ENCODE measurements at regions not wholly inside any gene's neighbourhood (a gene's known extent, or its start where the extent isn't known, plus 50 kb on each side); places are given as distances from the start of the nearest gene placed in this dataset.

DNA sequence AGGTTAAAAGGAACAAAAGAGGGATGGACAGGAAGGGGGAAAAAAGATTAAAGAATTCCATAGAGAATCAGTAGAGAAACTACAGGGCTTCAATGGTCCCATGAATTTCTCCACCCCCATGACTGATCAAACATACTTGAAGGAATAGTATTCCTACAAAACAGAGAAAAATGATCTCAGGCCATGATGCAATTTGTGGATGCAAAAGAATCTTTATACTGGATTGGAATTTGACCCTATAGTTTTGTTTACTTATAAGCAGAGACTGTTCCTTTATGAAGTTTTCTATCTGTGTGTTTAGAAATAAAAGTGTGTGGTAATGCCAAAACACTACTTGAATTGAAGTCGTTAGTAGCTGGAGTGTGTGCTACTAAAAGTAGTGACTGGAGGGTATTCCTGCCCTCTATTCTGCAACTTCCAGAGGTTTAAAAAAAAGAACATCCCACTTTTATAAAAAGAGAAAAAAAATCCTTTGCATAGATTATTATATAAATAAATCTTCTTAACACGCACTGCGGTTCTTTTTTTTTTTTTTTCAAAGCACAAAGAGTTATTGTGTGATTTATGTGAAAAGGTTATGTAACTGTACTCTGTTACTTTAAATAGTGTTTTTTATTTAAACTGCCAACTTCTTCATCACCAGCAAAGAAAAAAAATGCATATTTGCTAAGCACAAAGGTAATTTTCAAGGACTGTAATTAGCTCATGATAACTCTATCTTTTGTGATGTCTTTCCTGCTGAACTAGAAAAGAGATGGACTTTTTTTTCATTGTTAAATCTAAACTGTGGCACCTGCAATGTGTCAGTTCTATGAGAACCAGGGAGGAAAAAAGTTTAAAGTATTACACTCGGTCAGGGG, 214.5 kb upstream of the CITED2 start:
- no peak for TF ChIP-seq EZH2phosphoT487 (conservative IDR thresholded peaks at IDR 0.05; ENCODE audit: low read length)
- TF ChIP-seq, protein P1, sequence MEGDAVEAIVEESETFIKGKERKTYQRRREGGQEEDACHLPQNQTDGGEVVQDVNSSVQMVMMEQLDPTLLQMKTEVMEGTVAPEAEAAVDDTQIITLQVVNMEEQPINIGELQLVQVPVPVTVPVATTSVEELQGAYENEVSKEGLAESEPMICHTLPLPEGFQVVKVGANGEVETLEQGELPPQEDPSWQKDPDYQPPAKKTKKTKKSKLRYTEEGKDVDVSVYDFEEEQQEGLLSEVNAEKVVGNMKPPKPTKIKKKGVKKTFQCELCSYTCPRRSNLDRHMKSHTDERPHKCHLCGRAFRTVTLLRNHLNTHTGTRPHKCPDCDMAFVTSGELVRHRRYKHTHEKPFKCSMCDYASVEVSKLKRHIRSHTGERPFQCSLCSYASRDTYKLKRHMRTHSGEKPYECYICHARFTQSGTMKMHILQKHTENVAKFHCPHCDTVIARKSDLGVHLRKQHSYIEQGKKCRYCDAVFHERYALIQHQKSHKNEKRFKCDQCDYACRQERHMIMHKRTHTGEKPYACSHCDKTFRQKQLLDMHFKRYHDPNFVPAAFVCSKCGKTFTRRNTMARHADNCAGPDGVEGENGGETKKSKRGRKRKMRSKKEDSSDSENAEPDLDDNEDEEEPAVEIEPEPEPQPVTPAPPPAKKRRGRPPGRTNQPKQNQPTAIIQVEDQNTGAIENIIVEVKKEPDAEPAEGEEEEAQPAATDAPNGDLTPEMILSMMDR (IDR thresholded peaks at IDR 0.05; ENCODE audit: insufficient read depth, low read length, poor library complexity, severe bottlenecking), result no peak
- Histone ChIP-seq H3K9ac (ENCODE audit: low read length) (no peak overlapping the region), H3K36me3 (ENCODE audit: low read length) (no peaks in the 10 kb centered on the region), H3K4me3 (ENCODE audit: insufficient read depth, low read length, poor library complexity, severe bottlenecking) (no peak overlapping the region), H2AFZ (ENCODE audit: low read depth, low read length, severe bottlenecking) (no peak overlapping the region), H3K79me2 (ENCODE audit: insufficient read depth, low read length) (no peaks in the 10 kb centered on the region), H4K20me1 (ENCODE audit: low read depth, low read length) (no peaks in the 10 kb centered on the region), H3K9me2 (replicated peaks; ENCODE audit: insufficient read depth, low read length) (no peaks in the 10 kb centered on the region), H3K4me2 (ENCODE audit: low read depth, low read length, poor library complexity, severe bottlenecking) (no peak overlapping the region), H3F3A (ENCODE audit: insufficient read depth) (no peaks in the 10 kb centered on the region), H3K27me3 (ENCODE audit: low read length) (no peaks in the 10 kb centered on the region), H3K9me3 (ENCODE audit: insufficient read depth, low read length) (no peaks in the 10 kb centered on the region), H3K27ac (ENCODE audit: low read depth, low read length) (no peak overlapping the region)

GRCh38 chr6:139588076-139588639, 213.7 kb upstream of the CITED2 start:
- H3F3A ChIP-seq (ENCODE audit: insufficient read depth), result no peaks in the 10 kb centered on the region
- H2AFZ ChIP-seq (ENCODE audit: low read depth, low read length, severe bottlenecking), result no peak overlapping the region
- no peaks in the 10 kb centered on the region for H3K79me2 ChIP-seq (ENCODE audit: insufficient read depth, low read length)
- no peaks in the 10 kb centered on the region for H3K9me3 ChIP-seq (ENCODE audit: insufficient read depth, low read length)
- H3K9ac ChIP-seq (ENCODE audit: low read length), result no peak overlapping the region
- H3K36me3 ChIP-seq (ENCODE audit: low read length), result no peaks in the 10 kb centered on the region
- no peak for TF ChIP-seq EZH2phosphoT487 (conservative IDR thresholded peaks at IDR 0.05; ENCODE audit: low read length)
- TF ChIP-seq, protein P1 (IDR thresholded peaks at IDR 0.05; ENCODE audit: insufficient read depth, low read length, poor library complexity, severe bottlenecking), result no peak
- no peak overlapping the region for H3K4me3 ChIP-seq (ENCODE audit: insufficient read depth, low read length, poor library complexity, severe bottlenecking)
- H3K27ac ChIP-seq (ENCODE audit: low read depth, low read length), result no peak overlapping the region
- no peaks in the 10 kb centered on the region for H3K27me3 ChIP-seq (ENCODE audit: low read length)
- H4K20me1 ChIP-seq (ENCODE audit: low read depth, low read length), result no peaks in the 10 kb centered on the region
- no peaks in the 10 kb centered on the region for H3K9me2 ChIP-seq (replicated peaks; ENCODE audit: insufficient read depth, low read length)
- no peak overlapping the region for H3K4me2 ChIP-seq (ENCODE audit: low read depth, low read length, poor library complexity, severe bottlenecking)

- no peak overlapping the region for H3K9ac ChIP-seq (ENCODE audit: low read length)
- TF ChIP-seq, protein P1 (IDR thresholded peaks at IDR 0.05; ENCODE audit: insufficient read depth, low read length, poor library complexity, severe bottlenecking), result no peak
- TF ChIP-seq EZH2phosphoT487 (conservative IDR thresholded peaks at IDR 0.05; ENCODE audit: low read length), result no peak
- no peak overlapping the region for H3K4me2 ChIP-seq (ENCODE audit: low read depth, low read length, poor library complexity, severe bottlenecking)
- H2AFZ ChIP-seq (ENCODE audit: low read depth, low read length, severe bottlenecking), result no peak overlapping the region
- no peaks in the 10 kb centered on the region for H3K9me2 ChIP-seq (replicated peaks; ENCODE audit: insufficient read depth, low read length)
- no peaks in the 10 kb centered on the region for H4K20me1 ChIP-seq (ENCODE audit: low read depth, low read length)
- H3K27me3 ChIP-seq (ENCODE audit: low read length), result no peaks in the 10 kb centered on the region
- H3F3A ChIP-seq (ENCODE audit: insufficient read depth), result no peaks in the 10 kb centered on the region
- H3K9me3 ChIP-seq (ENCODE audit: insufficient read depth, low read length), result no peaks in the 10 kb centered on the region
- no peaks in the 10 kb centered on the region for H3K36me3 ChIP-seq (ENCODE audit: low read length)
- H3K79me2 ChIP-seq (ENCODE audit: insufficient read depth, low read length), result no peaks in the 10 kb centered on the region
- H3K27ac ChIP-seq (ENCODE audit: low read depth, low read length), result no peak overlapping the region
- H3K4me3 ChIP-seq (ENCODE audit: insufficient read depth, low read length, poor library complexity, severe bottlenecking), result no peak overlapping the region
These were observed 213.0 kb upstream of the CITED2 start for GRCh38 chr6:139587469-139587868.
